ENCODE measurements at regions not wholly inside any gene's neighbourhood (a gene's known extent, or its start where the extent isn't known, plus 50 kb on each side); places are given as distances from the start of the nearest gene placed in this dataset.

DNA sequence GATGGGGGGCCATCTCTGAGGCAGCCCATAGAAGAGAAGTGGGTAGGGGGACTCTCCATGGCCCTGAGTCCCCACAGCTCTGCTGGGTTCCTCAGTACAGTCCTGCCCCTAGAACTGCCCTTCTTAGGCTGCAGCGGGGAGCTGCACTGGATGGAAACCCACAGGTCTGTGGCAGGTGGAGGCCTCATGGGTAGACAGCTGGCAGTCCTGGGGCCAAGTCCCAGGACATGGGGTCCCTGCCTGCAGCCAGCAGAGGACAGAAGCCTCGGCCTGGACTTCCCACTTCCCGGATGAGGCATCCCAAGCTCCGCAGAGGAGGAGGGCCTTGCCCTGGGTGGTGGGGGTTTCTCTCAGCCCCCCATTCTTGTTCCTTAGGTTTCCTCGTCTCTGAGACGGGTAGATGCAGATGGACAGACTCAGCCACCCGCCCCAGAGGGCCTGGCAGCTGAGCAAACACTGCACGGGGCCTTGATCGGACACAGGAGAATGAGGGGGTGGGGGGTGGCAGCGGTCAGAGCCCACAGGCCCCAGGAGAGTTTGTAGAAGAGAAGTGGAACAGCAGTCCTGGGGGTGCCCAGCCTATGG, 153.8 kb downstream of the C9orf50 start:
- no peak overlapping the region for H3K4me3 Mint-ChIP-seq
- H3K27me3 Mint-ChIP-seq = peaks cover 3% of the 10 kb centered on the region
- peaks cover 1% of the 10 kb centered on the region for H3K4me1 Mint-ChIP-seq
- H3K27ac Mint-ChIP-seq = no peak overlapping the region
- DNase-seq = no peak
- ChIA-PET POLR2A (interaction anchor here (0.8 kb wide), 1 partner anchor 29 kb away, joined by 3 read pairs; no protein-coding TSS in a partner anchor), CTCF (no interaction called here)
- no peaks in the 10 kb centered on the region for H3K36me3 Mint-ChIP-seq (ENCODE audit: low read depth)
- peaks cover 3% of the 10 kb centered on the region for H3K9me3 Mint-ChIP-seq

DNA sequence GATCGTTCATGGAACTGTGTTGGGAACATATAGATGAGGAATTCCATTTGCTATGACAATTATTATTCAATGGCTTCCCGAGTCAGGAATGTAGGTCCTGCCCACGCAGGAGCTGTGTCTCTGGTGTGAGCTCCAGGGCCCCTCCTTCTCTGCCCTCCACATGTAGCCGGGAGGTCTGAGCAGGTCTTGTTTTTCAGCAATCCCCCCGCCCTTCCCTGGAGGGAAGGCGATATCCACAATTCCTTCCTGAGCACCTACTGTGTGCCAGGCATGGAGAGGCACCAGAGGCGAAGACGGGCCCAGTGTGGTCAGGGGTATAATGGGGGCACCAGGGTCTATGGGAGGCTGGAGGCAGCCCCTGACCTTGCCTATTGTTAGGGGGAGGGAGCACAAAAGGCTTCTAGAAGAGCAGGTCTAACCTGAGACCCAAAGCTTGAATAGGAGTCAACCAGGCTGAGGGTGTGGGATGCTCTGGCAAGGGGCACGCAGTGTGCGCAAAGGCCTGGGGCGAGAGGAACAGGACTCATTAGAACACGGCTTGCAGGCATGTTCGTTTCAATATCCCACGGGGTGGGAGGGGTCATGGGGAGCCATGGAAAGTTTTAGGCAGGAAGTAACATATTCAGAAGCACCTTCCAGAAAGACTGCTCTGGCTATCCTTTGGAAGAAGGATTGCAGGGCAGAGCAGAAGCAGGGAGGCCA, 154.9 kb downstream of the C9orf50 start:
- Mint-ChIP-seq H3K4me3 (no peak overlapping the region), H3K36me3 (ENCODE audit: low read depth) (no peaks in the 10 kb centered on the region), H3K27ac (no peak overlapping the region), H3K4me1 (peaks cover 4% of the 10 kb centered on the region), H3K9me3 (peaks cover 3% of the 10 kb centered on the region), H3K27me3 (no peaks in the 10 kb centered on the region)
- ChIA-PET POLR2A (no interaction called here), CTCF (no interaction called here)
- DNase-seq = no peak

DNA sequence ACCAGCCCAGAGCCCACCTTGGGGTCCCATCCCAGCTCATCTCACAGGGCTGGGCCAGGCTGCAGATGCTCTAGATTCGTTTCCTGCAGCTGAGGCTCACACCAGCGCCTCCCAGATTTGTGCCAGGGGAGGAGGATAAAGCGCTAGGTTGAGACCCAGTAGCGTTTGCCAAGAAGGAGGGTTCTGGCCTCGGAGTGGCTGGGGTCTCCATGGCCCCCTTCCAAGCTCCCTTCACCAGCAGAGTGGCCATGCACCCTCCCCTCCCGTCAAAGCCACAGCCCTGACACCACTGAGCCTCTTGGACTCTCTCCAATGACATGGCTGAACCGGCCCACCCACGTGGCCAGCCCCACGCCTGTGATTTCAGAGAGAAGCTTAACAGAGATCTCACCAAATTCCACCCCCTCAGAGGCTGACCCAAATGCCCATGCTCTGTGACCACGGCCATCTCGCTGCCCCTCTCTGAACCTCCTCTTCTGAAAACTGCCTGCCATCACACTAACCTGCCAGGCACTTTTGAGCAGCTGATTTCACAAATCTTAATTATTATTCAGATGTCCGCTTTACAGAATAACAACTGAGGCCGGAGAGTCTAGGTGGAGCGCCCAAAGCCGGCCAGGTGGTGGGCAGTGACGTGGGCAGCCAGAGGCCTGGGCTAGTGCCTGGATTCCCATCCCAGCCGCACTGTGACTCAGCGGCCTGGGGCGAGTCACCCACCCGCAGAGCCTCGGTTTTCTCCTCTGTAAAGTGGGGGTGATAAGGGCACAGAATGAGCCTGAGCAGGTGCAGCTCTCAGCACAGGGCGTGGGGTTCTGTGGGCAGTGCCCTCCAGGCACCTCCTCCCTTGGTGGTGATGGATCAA, 155.7 kb downstream of the C9orf50 start:
- Mint-ChIP-seq H3K4me1 (peaks cover 5% of the 10 kb centered on the region), H3K27ac (no peak overlapping the region), H3K4me3 (no peak overlapping the region), H3K9me3 (peaks cover 3% of the 10 kb centered on the region), H3K27me3 (no peaks in the 10 kb centered on the region), H3K36me3 (ENCODE audit: low read depth) (no peaks in the 10 kb centered on the region)
- no peak for DNase-seq
- CTCF ChIA-PET = no interaction called here
- POLR2A ChIA-PET = no interaction called here

DNA sequence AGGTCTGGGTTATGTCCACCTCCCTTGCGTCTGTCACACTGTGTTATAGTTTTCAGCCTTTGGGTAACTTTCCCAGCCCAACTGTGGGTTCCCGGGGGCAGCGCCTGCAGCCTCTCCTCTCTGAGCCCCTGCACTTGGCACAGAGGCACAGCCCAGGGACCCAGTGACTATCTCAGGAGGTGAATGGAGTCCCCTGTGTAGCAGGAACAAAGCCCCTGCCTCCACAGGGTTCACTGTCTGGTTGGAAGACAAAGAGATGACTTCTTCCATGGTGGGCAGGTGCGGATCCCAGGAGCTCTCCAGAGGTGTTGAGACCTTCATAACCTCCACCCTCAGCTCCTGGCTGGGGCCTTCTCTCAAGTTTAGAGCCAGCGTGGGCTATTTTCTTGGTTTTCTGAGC, 156.9 kb downstream of the C9orf50 start:
- no peak overlapping the region for H3K4me3 Mint-ChIP-seq
- POLR2A ChIA-PET = interaction anchor here (1.2 kb wide), 1 partner anchor 33 kb away, joined by 4 read pairs; no protein-coding TSS in a partner anchor
- no peak for DNase-seq
- H3K27me3 Mint-ChIP-seq = no peaks in the 10 kb centered on the region
- H3K9me3 Mint-ChIP-seq = peaks cover 3% of the 10 kb centered on the region
- H3K36me3 Mint-ChIP-seq (ENCODE audit: low read depth) = no peaks in the 10 kb centered on the region
- peaks cover 11% of the 10 kb centered on the region for H3K4me1 Mint-ChIP-seq
- no peak overlapping the region for H3K27ac Mint-ChIP-seq
- CTCF ChIA-PET = interaction anchor here (0.5 kb wide), 1 partner anchor 318 kb away, joined by 3 read pairs; no protein-coding TSS in a partner anchor

DNA sequence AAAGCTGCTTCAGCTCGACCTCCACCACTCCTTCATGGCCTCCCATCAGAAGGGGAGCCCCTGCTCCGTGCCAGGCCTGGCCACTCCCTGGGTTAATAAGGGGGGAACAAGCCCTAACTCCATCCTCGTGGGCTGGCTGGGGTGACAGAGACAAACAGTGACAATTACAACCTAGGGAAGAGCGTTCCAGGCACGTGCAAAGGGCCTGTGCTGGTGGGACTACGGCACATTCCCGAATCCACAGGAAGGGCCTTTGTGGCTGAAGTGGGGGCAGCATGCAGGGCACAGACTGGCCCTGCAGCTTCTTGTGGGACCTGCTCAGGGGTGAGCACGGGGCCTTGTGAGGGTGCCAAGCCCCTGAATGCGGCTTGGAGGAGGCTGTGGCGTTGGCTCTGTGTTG, 157.4 kb downstream of the C9orf50 start:
- DNase-seq = no peak
- POLR2A ChIA-PET = interaction anchor here (1.2 kb wide), 1 partner anchor 33 kb away, joined by 4 read pairs; no protein-coding TSS in a partner anchor
- peaks cover 16% of the 10 kb centered on the region for H3K4me1 Mint-ChIP-seq
- H3K27me3 Mint-ChIP-seq = no peaks in the 10 kb centered on the region
- no peak overlapping the region for H3K27ac Mint-ChIP-seq
- H3K4me3 Mint-ChIP-seq = no peak overlapping the region
- H3K9me3 Mint-ChIP-seq = peaks cover 3% of the 10 kb centered on the region
- CTCF ChIA-PET = interaction anchor here (0.5 kb wide), 1 partner anchor 318 kb away, joined by 3 read pairs; no protein-coding TSS in a partner anchor
- no peaks in the 10 kb centered on the region for H3K36me3 Mint-ChIP-seq (ENCODE audit: low read depth)

DNA sequence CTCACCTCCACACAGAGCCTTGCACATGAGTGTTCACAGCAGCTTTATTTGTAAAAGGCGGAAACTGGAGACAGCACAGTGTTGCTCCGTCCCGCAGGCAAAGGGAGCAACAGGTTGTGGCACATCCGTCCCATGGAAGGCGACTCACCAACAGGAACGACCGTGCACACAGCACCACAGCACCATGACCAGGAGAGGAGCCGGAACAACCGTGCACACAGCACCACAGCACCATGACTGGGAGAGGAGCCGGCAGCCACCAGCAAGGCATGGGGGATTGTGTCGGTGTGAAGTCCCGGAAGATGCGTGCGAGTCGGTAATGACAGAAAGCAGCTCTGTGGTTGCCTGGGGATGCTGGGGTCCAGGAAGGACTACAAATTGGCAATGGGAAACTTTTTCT, 158.5 kb downstream of the C9orf50 start:
- H3K36me3 Mint-ChIP-seq (ENCODE audit: low read depth) = no peaks in the 10 kb centered on the region

DNA sequence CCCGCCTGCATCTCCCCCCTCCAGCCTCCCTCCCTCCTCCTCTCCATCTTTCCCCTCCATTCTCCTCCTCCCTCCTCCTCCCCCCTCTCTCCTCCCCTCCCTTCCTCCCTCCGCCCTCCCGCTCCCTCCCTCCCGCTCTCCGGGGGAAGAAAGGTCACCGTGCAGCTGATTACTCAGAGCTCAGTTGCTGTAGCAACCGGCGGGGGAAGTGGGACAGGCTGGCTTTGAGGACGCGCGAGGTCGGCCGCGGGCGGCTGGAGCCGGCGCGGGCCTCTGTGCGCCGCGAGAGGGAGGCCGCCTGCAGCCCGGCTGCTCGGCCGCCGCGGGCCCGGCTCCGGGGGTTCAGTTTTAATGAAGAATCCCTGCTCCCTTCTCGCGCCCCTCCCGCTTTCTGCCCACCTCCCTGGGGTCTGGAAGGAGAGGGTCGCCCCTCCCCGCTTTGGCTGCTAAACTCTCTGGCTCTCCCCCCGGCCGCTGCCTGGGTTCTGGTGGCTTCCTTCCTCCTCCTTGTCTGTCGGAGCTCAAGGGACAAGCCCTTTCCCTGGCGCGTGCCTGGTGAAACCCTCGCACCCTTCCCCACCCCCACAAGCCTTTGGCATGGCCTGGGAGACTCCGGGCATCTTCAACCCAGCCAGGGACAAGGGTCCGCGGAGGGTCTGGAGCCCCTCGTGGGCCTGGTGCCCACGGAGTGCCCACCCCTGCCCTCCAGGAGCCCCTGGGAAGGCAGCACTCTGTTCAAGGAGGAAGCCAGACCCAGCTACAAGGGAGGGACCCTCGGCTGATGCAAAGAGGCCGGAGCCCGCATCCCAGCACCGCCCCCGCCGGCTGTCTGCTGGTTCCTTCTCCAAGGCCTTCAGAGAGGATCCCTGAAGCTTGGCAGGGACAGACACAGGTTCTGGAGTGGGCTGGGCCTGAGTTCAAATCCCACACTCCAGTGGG, 160.3 kb downstream of the C9orf50 start:
- Mint-ChIP-seq H3K27ac (peak overlapping the region; percentile 56), H3K27me3 (peaks cover 14% of the 10 kb centered on the region), H3K4me3 (peak overlapping the region; percentile 62), H3K9me3 (no peaks in the 10 kb centered on the region), H3K36me3 (ENCODE audit: low read depth) (no peaks in the 10 kb centered on the region), H3K4me1 (peaks cover 39% of the 10 kb centered on the region)
- CTCF ChIA-PET = interaction anchor here (0.5 to 1.2 kb wide), 3 partner anchors 36 to 165 kb away, joined by 3 to 4 read pairs (median 3); partner anchors contain the start of gene NTMT1
- POLR2A ChIA-PET = interaction anchor here (0.6 to 3.2 kb wide), 15 partner anchors 19 to 349 kb away, joined by 3 to 16 read pairs (median 3); partner anchors contain the start of gene PTPA
- peak; percentile 92 for DNase-seq

More for the DNA sequence above, 158.5 kb downstream of the C9orf50 start:
- DNase-seq = no peak
- Mint-ChIP-seq H3K27me3 (no peaks in the 10 kb centered on the region), H3K27ac (no peak overlapping the region), H3K4me3 (no peak overlapping the region), H3K4me1 (peaks cover 27% of the 10 kb centered on the region), H3K9me3 (no peaks in the 10 kb centered on the region)
- CTCF ChIA-PET = no interaction called here
- POLR2A ChIA-PET = no interaction called here

DNA sequence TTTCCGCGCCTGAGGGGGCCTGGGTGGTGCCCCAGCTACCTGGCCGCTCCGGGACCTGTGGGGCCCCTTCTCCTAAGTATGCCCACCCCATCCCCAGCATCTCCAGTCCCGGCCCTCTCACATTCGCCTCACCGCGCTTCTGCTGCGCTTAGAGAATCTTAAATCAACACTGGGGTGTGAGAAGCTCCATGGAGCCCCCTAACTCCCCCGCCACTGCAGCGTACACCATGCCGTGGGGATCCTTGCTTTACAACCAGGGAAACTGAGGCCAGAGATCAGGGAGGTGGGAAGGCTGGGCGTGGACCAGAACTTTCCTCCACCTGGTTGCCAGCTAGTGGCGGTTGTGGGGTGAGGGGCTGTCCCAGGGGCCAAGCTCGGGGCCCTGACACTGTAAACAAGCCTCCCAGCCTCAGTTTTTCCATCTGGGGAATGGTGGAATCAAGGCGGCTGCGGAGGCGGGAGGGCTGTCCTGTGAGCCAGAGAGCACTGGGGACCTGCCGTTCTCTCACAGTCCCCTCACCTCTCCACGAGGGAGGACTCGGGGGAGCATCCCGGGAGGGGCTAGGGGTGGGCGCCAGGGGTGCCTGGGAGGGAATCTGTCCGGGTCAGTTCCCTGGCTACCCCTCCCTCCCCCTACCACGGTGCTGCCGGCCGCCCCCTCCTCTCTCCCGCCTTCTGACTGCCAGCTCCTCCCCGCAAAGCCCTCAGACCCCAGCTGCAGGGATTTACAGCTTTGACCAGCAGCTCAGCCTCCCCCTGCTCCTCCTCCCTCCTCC, 161.2 kb downstream of the C9orf50 start:
- no peak for DNase-seq
- H3K4me3 Mint-ChIP-seq = no peak overlapping the region
- ChIA-PET POLR2A (interaction anchor here (0.6 to 3.2 kb wide), 15 partner anchors 20 to 348 kb away, joined by 3 to 16 read pairs (median 3); partner anchors contain the start of gene PTPA), CTCF (interaction anchor here (0.5 to 1.1 kb wide), 3 partner anchors 37 to 317 kb away, joined by 3 to 4 read pairs (median 3); no protein-coding TSS in a partner anchor)
- peaks cover 16% of the 10 kb centered on the region for H3K27me3 Mint-ChIP-seq
- H3K27ac Mint-ChIP-seq = no peak overlapping the region
- no peaks in the 10 kb centered on the region for H3K9me3 Mint-ChIP-seq
- H3K4me1 Mint-ChIP-seq = peaks cover 41% of the 10 kb centered on the region
- H3K36me3 Mint-ChIP-seq (ENCODE audit: low read depth) = no peaks in the 10 kb centered on the region

DNA sequence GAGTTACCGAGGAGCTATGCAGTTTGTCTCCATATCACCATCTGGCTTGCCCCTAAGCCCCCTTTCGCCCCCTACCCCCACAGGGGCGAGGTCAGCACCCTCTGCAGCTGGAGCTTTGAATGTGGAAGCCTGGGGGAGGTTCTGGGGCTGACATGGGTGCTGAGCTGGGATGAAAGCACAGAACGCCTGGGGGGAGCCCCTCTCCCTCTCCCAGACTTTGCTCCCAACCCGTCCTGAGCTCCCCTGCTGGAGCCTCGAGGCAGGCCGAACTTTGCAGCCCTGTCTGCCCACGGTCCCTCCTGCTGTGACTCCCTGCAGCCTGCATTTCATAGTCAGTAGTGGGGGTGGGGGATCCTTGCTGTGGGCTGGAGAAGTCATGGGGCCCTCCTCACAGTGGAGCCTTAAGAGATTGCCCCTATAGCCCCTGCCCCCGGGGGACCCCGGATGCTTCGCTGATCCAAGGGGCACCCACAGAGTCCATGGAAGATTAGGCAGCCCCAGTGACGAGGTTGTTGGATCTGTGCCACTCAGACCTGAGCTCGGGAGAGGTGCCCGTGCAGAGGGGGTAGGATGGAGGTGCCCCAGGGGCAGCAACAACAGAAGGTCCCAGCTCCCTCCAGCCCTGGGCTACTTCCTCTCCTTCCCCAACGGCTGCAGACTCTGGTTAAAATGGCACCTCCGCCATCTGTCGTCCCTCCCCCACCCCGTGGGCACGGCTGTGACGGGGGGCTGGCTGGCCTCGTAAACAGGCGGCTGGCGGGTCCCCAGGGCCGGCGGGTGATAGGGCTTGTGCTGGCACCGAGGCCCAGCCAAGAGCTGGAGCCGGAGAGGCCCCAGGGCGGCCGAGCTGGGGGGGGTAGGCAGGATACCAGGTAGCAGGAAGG, 162.0 kb downstream of the C9orf50 start:
- ChIA-PET POLR2A (interaction anchor here (0.6 to 3.2 kb wide), 12 partner anchors 21 to 287 kb away, joined by 3 to 14 read pairs (median 3); partner anchors contain the start of gene IER5L), CTCF (interaction anchor here (0.5 to 1.3 kb wide), 5 partner anchors 22 to 316 kb away, joined by 3 to 4 read pairs (median 3); no protein-coding TSS in a partner anchor)
- peaks cover 16% of the 10 kb centered on the region for H3K27me3 Mint-ChIP-seq
- peak overlapping the region; percentile 18 for H3K4me3 Mint-ChIP-seq
- DNase-seq = no peak
- no peaks in the 10 kb centered on the region for H3K36me3 Mint-ChIP-seq (ENCODE audit: low read depth)
- peak overlapping the region; percentile 75 for H3K27ac Mint-ChIP-seq
- H3K4me1 Mint-ChIP-seq = peaks cover 41% of the 10 kb centered on the region
- H3K9me3 Mint-ChIP-seq = no peaks in the 10 kb centered on the region

DNA sequence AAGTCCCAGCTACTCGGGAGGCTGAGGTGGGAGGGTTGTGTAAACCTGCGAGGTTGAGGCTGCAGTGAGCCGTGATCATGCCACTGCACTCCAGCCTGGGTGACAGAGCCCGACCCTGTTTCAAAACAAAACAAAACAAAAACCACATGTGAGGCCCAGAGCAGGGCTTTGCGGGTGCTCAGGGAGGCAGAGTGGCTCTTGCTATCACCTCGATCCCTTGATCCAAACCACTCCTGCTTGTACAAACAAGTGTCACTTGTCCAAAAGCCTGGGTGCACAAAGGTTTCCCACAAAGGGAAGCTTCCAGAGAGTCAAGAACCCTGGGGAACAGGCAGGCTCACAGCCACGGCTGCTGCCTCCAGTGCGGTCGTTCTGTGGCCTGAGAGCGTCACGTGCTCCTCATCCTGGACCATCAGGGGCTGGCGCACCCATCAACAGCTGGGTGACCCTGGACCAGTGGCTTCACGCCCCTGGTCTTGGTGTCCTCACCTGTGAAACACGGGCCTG, 162.7 kb downstream of the C9orf50 start:
- Mint-ChIP-seq H3K4me3 (peak overlapping the region; percentile 18), H3K27ac (peak overlapping the region; percentile 75), H3K27me3 (peaks cover 16% of the 10 kb centered on the region), H3K4me1 (peaks cover 41% of the 10 kb centered on the region), H3K36me3 (ENCODE audit: low read depth) (no peaks in the 10 kb centered on the region), H3K9me3 (no peaks in the 10 kb centered on the region)
- POLR2A ChIA-PET = interaction anchor here (0.7 to 3.2 kb wide), 7 partner anchors 21 to 286 kb away, joined by 3 to 14 read pairs (median 3); partner anchors contain the start of gene IER5L
- CTCF ChIA-PET = interaction anchor here (0.6 to 1.3 kb wide), 3 partner anchors 23 to 315 kb away, joined by 3 to 4 read pairs (median 3); no protein-coding TSS in a partner anchor
- peak; percentile 78 for DNase-seq

All from activated CD4-positive, alpha-beta memory T cell treated with anti-CD3 and anti-CD28 coated beads, Interleukin-2, amount 10 ng/mL, durations not matched to agents 7 days and 5 days (primary cell).